MM.1S (cell line): ENCODE measurements at regions not wholly inside any gene's neighbourhood (a gene's known extent, or its start where the extent isn't known, plus 50 kb on each side); places are given as distances from the start of the nearest gene placed in this dataset.

Source experiments
- DNase-seq: peaks from one replicate; pipeline ENCODE4 v3.0.0-alpha.2; 2015
- H2AFZ ChIP-seq: fragments of 300-600 bp; sonication (generic); 2 replicates; pipeline ENCODE4 v1.6.0; 2016; ENCODE audit warnings: antibody characterized with exemption, low read length
- H3F3A ChIP-seq: fragments of 300-600 bp; sonication (generic); 2 replicates; pipeline ENCODE4 v1.6.1; 2016; ENCODE audit warnings: mild to moderate bottlenecking, antibody characterized with exemption, low read length, moderate library complexity, mixed read lengths; ENCODE audit not compliant: insufficient read depth
- H3K27ac ChIP-seq: fragments of 300-600 bp; sonication (generic); 2 replicates; pipeline ENCODE4 v1.5.1; 2016; ENCODE audit warnings: mild to moderate bottlenecking, low read length
- H3K27me3 ChIP-seq: fragments of 300-600 bp; sonication (generic); replicated peaks from 2 replicates; pipeline ENCODE4 v1.6.0; 2016; ENCODE audit warnings: low read length; ENCODE audit not compliant: insufficient read depth
- H3K36me3 ChIP-seq: fragments of 300-600 bp; sonication (generic); replicated peaks from 2 replicates; pipeline ENCODE4 v1.6.1; 2016; ENCODE audit warnings: mild to moderate bottlenecking, low read length, mixed read lengths; ENCODE audit not compliant: insufficient read depth
- H3K4me1 ChIP-seq: fragments of 300-600 bp; sonication (generic); 2 replicates; pipeline ENCODE4 v1.6.1; 2016; ENCODE audit warnings: low read length, mixed read lengths
- H3K4me2 ChIP-seq: fragments of 300-600 bp; sonication (generic); 2 replicates; pipeline ENCODE4 v1.6.0; 2016; ENCODE audit warnings: low read depth, low read length
- H3K4me3 ChIP-seq: fragments of 300-600 bp; sonication (generic); 2 replicates; pipeline ENCODE4 v1.5.1; 2016; ENCODE audit warnings: low read length, mixed read lengths
- H3K79me2 ChIP-seq: fragments of 300-600 bp; sonication (generic); 2 replicates; pipeline ENCODE4 v1.6.1; 2016; ENCODE audit warnings: mixed run types, low read length, mixed read lengths
- H3K9ac ChIP-seq: fragments of 300-600 bp; sonication (generic); 2 replicates; pipeline ENCODE4 v1.6.1; 2016; ENCODE audit warnings: low read length, mixed read lengths
- H3K9me2 ChIP-seq: fragments of 300-600 bp; sonication (generic); replicated peaks from 2 replicates; pipeline ENCODE4 v1.6.1; 2016; ENCODE audit warnings: mild to moderate bottlenecking, low read length, mixed read lengths; ENCODE audit not compliant: insufficient read depth
- H3K9me3 ChIP-seq: fragments of 300-600 bp; sonication (generic); replicated peaks from 2 replicates; pipeline ENCODE4 v1.6.1; 2016; ENCODE audit warnings: mild to moderate bottlenecking, low read length, mixed read lengths; ENCODE audit not compliant: insufficient read depth
- H4K20me1 ChIP-seq: fragments of 300-600 bp; sonication (generic); 2 replicates; pipeline ENCODE4 v1.6.1; 2016; ENCODE audit warnings: mild to moderate bottlenecking, low read length, moderate library complexity, mixed read lengths; ENCODE audit not compliant: insufficient read depth
- CTCF ChIP-seq: fragments of 300-600 bp; sonication (generic); IDR thresholded peaks from 2 replicates; pipeline ENCODE4 v1.5.1; 2016; ENCODE audit warnings: antibody characterized with exemption, low read length, mixed read lengths
- EZH2 ChIP-seq: fragments of 300-600 bp; sonication (generic); optimal IDR thresholded peaks from 2 replicates; pipeline ENCODE3; 2017; ENCODE audit warnings: low read depth, mild to moderate bottlenecking, antibody characterized with exemption, low read length, mixed read lengths
- EZH2phosphoT487 ChIP-seq: fragments of 300-600 bp; sonication (generic); IDR thresholded peaks from 2 replicates; pipeline ENCODE4 v1.6.1; 2018; ENCODE audit warnings: antibody characterized with exemption, low read length

- Histone ChIP-seq H3K36me3 (no peaks in the 10 kb centered on the region), H3K79me2 (no peaks in the 10 kb centered on the region), H3K4me2 (no peak overlapping the region), H3K9me3 (no peaks in the 10 kb centered on the region), H4K20me1 (no peaks in the 10 kb centered on the region), H3K9ac (no peak overlapping the region), H3F3A (no peaks in the 10 kb centered on the region), H3K4me3 (no peak overlapping the region), H2AFZ (no peak overlapping the region), H3K27ac (no peak overlapping the region), H3K9me2 (no peaks in the 10 kb centered on the region), H3K27me3 (no peaks in the 10 kb centered on the region), H3K4me1 (no peaks in the 10 kb centered on the region)
- TF ChIP-seq CTCF = no peak
- TF ChIP-seq EZH2phosphoT487 = no peak
- TF ChIP-seq EZH2 = no peak
- no peak for DNase-seq
Measured at GRCh38 chr12:41731061-41731460, 413.6 kb downstream of the GXYLT1 start.

GRCh38 chr12:41724216-41724615 lies 420.5 kb downstream of the GXYLT1 start:
- H3K36me3 ChIP-seq = no peaks in the 10 kb centered on the region
- no peak overlapping the region for H3K27ac ChIP-seq
- H3K27me3 ChIP-seq = no peaks in the 10 kb centered on the region
- TF ChIP-seq CTCF (no peak), EZH2phosphoT487 (no peak), EZH2 (no peak)
- H3K9ac ChIP-seq = no peak overlapping the region
- H3K4me2 ChIP-seq = no peak overlapping the region
- H2AFZ ChIP-seq = no peak overlapping the region
- no peak for DNase-seq
- no peaks in the 10 kb centered on the region for H3K9me2 ChIP-seq
- no peaks in the 10 kb centered on the region for H3K79me2 ChIP-seq
- no peaks in the 10 kb centered on the region for H3K4me1 ChIP-seq
- H3K4me3 ChIP-seq = no peak overlapping the region
- H4K20me1 ChIP-seq = no peaks in the 10 kb centered on the region
- H3K9me3 ChIP-seq = no peaks in the 10 kb centered on the region
- H3F3A ChIP-seq = no peaks in the 10 kb centered on the region

DNA sequence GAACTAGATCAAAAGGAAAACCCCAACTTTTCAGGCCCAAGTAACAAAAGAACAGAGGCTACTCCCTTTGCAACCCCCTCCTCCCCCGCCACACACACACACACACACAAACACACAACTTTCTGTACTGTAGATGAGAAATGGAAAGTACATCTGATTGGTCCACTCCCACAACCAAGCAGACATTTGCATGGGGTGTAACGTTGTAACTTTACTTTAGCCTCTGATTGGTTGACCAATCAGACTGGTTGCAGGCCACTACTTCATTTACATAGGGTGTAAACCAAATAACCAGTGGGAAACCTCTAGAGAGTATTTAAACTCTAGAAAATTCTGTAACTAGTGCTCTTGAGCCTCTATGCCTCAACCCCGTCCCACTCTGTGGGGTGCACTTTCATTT lies 425.5 kb downstream of the GXYLT1 start:
- TF ChIP-seq EZH2phosphoT487 = no peak
- no peak for TF ChIP-seq CTCF
- TF ChIP-seq EZH2 = no peak
- Histone ChIP-seq H3K4me1 (no peaks in the 10 kb centered on the region), H3F3A (no peaks in the 10 kb centered on the region), H4K20me1 (no peaks in the 10 kb centered on the region), H3K27me3 (no peaks in the 10 kb centered on the region), H3K9me3 (no peaks in the 10 kb centered on the region), H3K36me3 (no peaks in the 10 kb centered on the region), H2AFZ (no peak overlapping the region), H3K9me2 (no peaks in the 10 kb centered on the region), H3K9ac (no peak overlapping the region), H3K4me2 (no peak overlapping the region), H3K27ac (no peak overlapping the region), H3K4me3 (no peak overlapping the region), H3K79me2 (no peaks in the 10 kb centered on the region)
- no peak for DNase-seq
